Loucy (cell line): ENCODE measurements at regions not wholly inside any gene's neighbourhood (a gene's known extent, or its start where the extent isn't known, plus 50 kb on each side); places are given as distances from the start of the nearest gene placed in this dataset.

Experiments
- H2AFZ ChIP-seq: fragments of 200-600 bp; sonication (generic); 2 replicates; pipeline ENCODE4 v1.6.0; 2016; ENCODE audit warnings: antibody characterized with exemption, mild to moderate bottlenecking, low read length, moderate library complexity
- H3F3A ChIP-seq: fragments of 200-600 bp; 2 replicates; pipeline ENCODE4 v1.6.0; 2016; ENCODE audit warnings: antibody characterized with exemption, low read depth, mild to moderate bottlenecking
- H3K27me3 ChIP-seq: fragments of 200-600 bp; sonication (generic); 2 replicates; pipeline ENCODE4 v1.6.1; 2014; ENCODE audit warnings: low read length, mild to moderate bottlenecking; ENCODE audit not compliant: insufficient read depth, poor library complexity, severe bottlenecking
- H3K36me3 ChIP-seq: fragments of 200-600 bp; sonication (generic); 2 replicates; pipeline ENCODE4 v1.6.1; 2016; ENCODE audit warnings: low read length; ENCODE audit not compliant: insufficient read depth
- H3K4me1 ChIP-seq: fragments of 200-600 bp; sonication (generic); 2 replicates; pipeline ENCODE4 v1.5.1; 2014; ENCODE audit warnings: low read length, mild to moderate bottlenecking; ENCODE audit not compliant: insufficient read depth, poor library complexity, severe bottlenecking
- H3K4me2 ChIP-seq: fragments of 200-600 bp; sonication (generic); 2 replicates; pipeline ENCODE4 v1.6.0; 2014; ENCODE audit warnings: antibody characterized with exemption, low read length, low read depth, mild to moderate bottlenecking; ENCODE audit not compliant: poor library complexity, severe bottlenecking
- H3K4me3 ChIP-seq: fragments of 200-600 bp; sonication (generic); 2 replicates; pipeline ENCODE4 v1.5.1; 2014; ENCODE audit warnings: low read length, mild to moderate bottlenecking, mixed read lengths; ENCODE audit not compliant: poor library complexity, severe bottlenecking
- H3K79me2 ChIP-seq: fragments of 200-600 bp; sonication (generic); 2 replicates; pipeline ENCODE4 v1.6.1; 2014; ENCODE audit warnings: low read length; ENCODE audit not compliant: insufficient read depth
- H3K9ac ChIP-seq: fragments of 200-600 bp; sonication (generic); 2 replicates; pipeline ENCODE4 v1.6.0; 2014; ENCODE audit warnings: mild to moderate bottlenecking, low read depth, low read length, moderate library complexity; ENCODE audit not compliant: poor library complexity, severe bottlenecking
- H3K9me2 ChIP-seq: fragments of 200-600 bp; sonication (generic); replicated peaks from 2 replicates; pipeline ENCODE4 v1.6.1; 2016; ENCODE audit warnings: low read depth, low read length, mixed read lengths
- H3K9me3 ChIP-seq: fragments of 200-600 bp; sonication (generic); 2 replicates; pipeline ENCODE4 v1.6.1; 2014; ENCODE audit warnings: mild to moderate bottlenecking, antibody characterized with exemption, low read length, low read depth; ENCODE audit not compliant: insufficient read depth
- H4K20me1 ChIP-seq: fragments of 200-600 bp; sonication (generic); 2 replicates; pipeline ENCODE4 v1.6.0; 2014; ENCODE audit warnings: antibody characterized with exemption, low read length, mild to moderate bottlenecking; ENCODE audit not compliant: insufficient read depth, poor library complexity, severe bottlenecking
- EZH2phosphoT487 ChIP-seq: fragments of 200-600 bp; IDR thresholded peaks from 2 replicates; pipeline ENCODE4 v1.6.1; 2018; ENCODE audit warnings: antibody characterized with exemption, mild to moderate bottlenecking, moderate library complexity, borderline replicate concordance
- TF ChIP-seq, protein P1 (sequence below): fragments of 200-600 bp; sonication (generic); conservative IDR thresholded peaks from 2 replicates; pipeline ENCODE4 v1.5.1; 2014; ENCODE audit warnings: mild to moderate bottlenecking, antibody characterized with exemption, low read length

- TF ChIP-seq EZH2phosphoT487: no peak
- TF ChIP-seq, protein P1, sequence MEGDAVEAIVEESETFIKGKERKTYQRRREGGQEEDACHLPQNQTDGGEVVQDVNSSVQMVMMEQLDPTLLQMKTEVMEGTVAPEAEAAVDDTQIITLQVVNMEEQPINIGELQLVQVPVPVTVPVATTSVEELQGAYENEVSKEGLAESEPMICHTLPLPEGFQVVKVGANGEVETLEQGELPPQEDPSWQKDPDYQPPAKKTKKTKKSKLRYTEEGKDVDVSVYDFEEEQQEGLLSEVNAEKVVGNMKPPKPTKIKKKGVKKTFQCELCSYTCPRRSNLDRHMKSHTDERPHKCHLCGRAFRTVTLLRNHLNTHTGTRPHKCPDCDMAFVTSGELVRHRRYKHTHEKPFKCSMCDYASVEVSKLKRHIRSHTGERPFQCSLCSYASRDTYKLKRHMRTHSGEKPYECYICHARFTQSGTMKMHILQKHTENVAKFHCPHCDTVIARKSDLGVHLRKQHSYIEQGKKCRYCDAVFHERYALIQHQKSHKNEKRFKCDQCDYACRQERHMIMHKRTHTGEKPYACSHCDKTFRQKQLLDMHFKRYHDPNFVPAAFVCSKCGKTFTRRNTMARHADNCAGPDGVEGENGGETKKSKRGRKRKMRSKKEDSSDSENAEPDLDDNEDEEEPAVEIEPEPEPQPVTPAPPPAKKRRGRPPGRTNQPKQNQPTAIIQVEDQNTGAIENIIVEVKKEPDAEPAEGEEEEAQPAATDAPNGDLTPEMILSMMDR: no peak
- Histone ChIP-seq H4K20me1 (no peaks in the 10 kb centered on the region), H3F3A (no peaks in the 10 kb centered on the region), H3K9me2 (no peaks in the 10 kb centered on the region), H3K79me2 (no peaks in the 10 kb centered on the region), H3K4me3 (no peak overlapping the region), H3K4me1 (no peaks in the 10 kb centered on the region), H3K9me3 (no peaks in the 10 kb centered on the region), H3K36me3 (no peaks in the 10 kb centered on the region), H3K27me3 (no peaks in the 10 kb centered on the region), H2AFZ (no peak overlapping the region), H3K9ac (no peak overlapping the region), H3K4me2 (no peak overlapping the region)
These were observed 645.5 kb downstream of the ADGRL2 start for GRCh38 chr1:82446236-82446635.

- Histone ChIP-seq H3K27me3 (no peaks in the 10 kb centered on the region), H3F3A (no peaks in the 10 kb centered on the region), H3K4me3 (no peak overlapping the region), H2AFZ (no peak overlapping the region), H3K9me2 (no peaks in the 10 kb centered on the region), H3K36me3 (no peaks in the 10 kb centered on the region), H3K79me2 (no peaks in the 10 kb centered on the region), H3K9ac (no peak overlapping the region), H3K4me1 (peaks cover under 1% of the 10 kb centered on the region), H4K20me1 (no peaks in the 10 kb centered on the region), H3K4me2 (no peak overlapping the region), H3K9me3 (no peaks in the 10 kb centered on the region)
- TF ChIP-seq EZH2phosphoT487: no peak
These were observed 645.1 kb downstream of the ADGRL2 start for GRCh38 chr1:82445827-82446226.

DNA sequence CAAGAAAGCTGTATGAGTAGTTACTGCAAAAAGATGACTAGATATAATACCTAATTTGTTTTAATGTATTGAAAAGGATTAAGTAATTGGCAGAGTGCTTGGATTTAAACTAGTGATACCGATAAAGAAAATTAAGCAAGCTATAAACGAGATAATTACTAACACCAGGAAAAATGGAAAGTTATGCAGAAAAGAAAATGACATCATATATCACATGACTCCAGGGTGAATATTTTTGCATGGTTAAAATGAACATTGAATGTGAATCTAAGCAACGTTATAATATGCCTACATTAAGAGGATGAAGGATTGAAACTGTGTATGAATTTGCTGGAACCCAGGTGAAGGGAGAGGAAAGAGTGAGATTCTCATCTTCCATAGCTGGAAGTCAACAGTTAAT is 644.4 kb downstream of the ADGRL2 start:
- Histone ChIP-seq H3K4me2 (no peak overlapping the region), H3K27me3 (no peaks in the 10 kb centered on the region), H3K36me3 (no peaks in the 10 kb centered on the region), H3K9ac (no peak overlapping the region), H3K9me3 (no peaks in the 10 kb centered on the region), H4K20me1 (no peaks in the 10 kb centered on the region), H3K79me2 (no peaks in the 10 kb centered on the region), H3K4me3 (no peak overlapping the region), H3K9me2 (no peaks in the 10 kb centered on the region), H2AFZ (no peak overlapping the region), H3F3A (no peaks in the 10 kb centered on the region), H3K4me1 (peaks cover 6% of the 10 kb centered on the region)
- TF ChIP-seq, protein P1: no peak
- TF ChIP-seq EZH2phosphoT487: no peak

- H3K36me3 ChIP-seq: no peaks in the 10 kb centered on the region
- no peak overlapping the region for H3K4me3 ChIP-seq
- H2AFZ ChIP-seq: no peak overlapping the region
- H3K79me2 ChIP-seq: no peaks in the 10 kb centered on the region
- no peaks in the 10 kb centered on the region for H3K9me3 ChIP-seq
- no peak for TF ChIP-seq EZH2phosphoT487
- TF ChIP-seq, protein P1: no peak
- no peaks in the 10 kb centered on the region for H3K27me3 ChIP-seq
- H3K4me2 ChIP-seq: no peak overlapping the region
- no peaks in the 10 kb centered on the region for H4K20me1 ChIP-seq
- H3K9ac ChIP-seq: no peak overlapping the region
- H3K9me2 ChIP-seq: no peaks in the 10 kb centered on the region
- H3F3A ChIP-seq: no peaks in the 10 kb centered on the region
- H3K4me1 ChIP-seq: peaks cover 19% of the 10 kb centered on the region
These were observed 640.7 kb downstream of the ADGRL2 start for GRCh38 chr1:82441402-82441801.
